HuH-7.5 (cell line): ENCODE measurements at regions not wholly inside any gene's neighbourhood (a gene's known extent, or its start where the extent isn't known, plus 50 kb on each side); places are given as distances from the start of the nearest gene placed in this dataset.

Experiments
- DNase-seq: peaks from one replicate; pipeline ENCODE4 v3.0.0; 2011; ENCODE audit warnings: low spot score

DNA sequence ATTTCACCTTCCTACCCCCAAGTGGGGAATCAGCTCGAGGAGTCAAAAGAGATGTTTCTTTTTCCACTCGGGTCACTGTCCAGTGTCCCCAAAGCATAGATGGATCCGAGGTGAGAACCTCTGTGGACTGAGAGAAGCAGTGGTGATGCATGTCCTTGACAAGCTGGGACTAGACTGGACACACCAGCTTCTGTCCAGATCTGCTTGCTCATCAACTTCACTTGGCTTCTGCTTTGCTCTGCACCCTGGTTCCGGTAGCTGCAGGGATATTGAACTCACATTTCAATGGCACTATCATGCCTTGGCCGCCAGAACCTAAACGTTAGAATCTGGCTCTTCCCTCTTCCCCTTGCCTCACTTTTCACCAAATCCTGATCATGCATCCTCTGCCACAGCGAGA is 50.3 kb upstream of the CXCL12 start:
- no peak for DNase-seq

DNA sequence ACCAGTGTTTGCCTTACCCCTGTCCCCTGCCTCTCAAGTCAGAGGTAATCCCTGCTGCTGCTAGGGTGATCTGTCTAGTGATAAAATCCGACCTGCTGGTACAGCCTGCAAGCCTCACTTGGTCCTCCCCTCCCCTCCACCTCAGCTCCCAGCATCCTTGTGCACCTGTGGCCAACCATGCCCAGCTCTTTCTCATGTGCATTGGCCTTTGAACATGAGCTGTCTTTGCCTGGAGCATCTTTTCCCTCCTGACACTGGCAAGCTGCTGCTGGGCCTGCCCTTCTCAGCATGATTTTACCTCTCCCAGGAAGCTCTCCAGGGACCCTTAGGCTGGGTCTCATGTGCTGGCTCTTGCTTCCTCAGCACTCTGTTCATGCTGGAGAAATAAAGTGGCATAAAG is 51.3 kb upstream of the CXCL12 start:
- DNase-seq = no peak

DNA sequence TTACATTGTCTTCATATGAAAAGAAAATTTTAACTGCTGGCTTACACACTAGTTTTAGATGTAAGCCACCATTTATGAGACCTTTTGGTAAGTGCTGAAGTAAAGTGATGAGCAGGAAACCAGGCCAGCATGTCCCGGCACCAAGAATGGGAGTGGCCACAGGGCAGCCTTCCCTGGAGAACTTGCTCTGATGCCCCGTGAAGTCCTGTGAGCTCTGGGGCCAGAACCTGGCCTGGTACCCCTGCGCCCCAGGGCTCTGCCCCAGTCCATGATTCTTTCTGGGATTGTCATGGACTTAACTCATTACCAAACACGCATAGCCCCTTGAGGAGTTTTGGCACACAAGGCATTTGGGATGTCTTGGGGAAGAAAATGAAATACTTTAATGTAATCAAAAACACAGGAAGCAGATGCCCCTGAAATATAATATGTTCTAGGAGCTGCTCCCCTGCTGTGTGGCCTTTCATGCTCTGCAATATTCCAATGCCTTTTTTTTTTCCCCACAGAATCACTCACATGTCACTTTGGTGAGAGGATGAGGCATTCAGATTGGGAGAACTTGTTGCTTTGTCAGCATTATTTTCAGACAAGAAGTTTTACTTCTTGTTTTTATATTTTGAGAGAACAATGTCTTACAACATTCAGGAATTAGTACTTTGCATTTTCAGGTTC is 53.1 kb upstream of the CXCL12 start:
- no peak for DNase-seq

DNA sequence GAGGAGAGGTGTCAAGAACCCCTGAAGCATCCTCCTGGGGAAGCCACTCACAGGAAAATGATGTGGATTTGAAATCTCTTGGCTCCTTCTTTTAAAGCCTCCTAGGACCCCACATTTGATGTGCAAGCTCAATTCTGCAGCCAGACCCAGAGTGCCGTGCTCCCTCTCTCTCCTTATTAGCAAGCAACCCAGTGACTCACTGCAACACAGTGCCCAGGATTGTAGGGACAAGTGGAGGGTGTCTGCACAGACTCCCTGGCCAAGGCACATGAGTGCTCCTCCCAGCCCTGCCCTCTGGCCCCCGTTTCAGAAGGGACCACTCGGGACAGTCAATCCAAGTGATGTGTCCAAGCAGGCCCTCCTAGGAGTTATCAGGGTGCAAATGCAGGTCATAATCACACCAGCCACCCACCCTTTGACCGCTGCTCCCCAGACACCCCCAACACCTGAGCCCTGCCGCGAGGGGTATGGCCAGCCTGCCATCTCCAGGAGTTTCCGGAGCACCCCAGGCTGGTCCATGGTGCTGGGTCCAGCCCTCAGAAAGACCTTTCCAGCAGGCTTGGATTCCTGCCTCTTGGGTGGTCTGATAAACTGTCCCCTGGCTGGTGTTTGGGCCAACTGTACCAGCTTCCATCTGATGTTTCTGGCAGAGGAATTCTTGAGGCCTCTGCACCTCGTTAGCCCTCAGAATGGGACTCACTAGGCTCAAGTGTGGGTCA is 54.5 kb upstream of the CXCL12 start:
- no peak for DNase-seq

DNA sequence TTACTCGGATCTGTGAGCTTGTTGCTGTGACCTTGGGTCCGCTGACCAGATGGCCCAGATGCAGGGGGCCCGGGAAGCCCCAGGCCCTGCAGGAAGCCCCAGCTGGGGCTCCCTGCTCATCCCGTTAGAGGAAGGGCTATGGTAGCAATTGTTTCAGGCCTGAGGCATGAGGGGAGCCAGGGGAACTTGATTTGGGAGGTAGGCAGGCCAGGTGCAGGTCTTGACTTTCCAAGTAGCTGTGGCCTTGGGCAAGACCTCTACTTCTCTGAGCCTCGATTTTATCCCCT is 55.0 kb upstream of the CXCL12 start:
- DNase-seq = no peak

DNA sequence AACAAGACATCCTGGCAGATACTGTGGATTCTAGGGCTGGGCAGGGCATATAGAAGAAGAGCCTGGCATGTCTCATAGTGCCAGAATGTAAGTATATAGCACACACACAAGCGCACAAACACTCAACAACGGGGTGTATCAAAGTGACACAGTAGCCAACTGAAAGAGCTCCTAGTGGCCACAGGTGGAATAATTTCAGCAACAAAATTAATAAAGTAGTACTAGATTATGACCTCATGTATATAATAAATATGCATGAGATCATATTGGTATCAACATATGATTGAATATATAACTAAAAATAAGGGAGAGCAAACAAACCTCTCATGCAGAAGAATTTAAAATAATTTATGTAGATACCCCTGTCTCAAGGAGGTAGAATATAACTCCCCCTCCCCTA is 72.4 kb upstream of the CXCL12 start:
- no peak for DNase-seq

DNA sequence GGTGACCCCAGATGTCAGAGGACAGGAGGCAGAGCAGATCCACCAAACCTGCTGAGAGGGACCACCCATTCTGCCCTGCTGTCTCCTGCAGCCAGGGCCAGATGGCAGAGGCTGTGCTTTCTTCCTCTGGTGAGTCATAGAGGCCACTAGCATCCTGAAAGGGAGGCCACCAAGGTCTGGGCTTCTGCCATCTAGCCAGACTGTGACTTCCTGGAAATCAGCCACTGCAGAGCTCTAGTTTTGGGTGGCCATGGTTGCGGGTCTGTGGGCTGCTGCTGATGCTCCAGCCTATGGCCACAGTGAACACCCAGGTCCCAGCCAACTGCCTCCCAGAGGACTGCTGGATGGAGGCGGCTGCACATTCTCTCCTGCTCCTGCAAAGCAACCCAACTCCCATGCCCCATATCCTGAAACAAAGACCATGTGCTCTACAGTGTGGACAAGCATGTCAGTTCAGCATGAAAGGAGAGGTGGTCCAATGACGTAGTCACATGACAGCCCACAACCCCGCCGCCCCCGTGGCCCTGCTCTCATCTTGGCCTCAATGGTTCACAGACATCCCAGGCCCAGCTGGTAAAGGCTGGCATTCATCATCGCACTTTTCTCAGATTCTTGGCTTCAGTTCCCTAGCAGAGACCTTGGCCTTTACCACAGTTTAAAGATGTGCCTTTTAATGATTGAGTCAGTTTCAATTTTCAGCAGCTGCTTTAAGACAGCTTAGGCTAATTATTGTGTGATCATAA is 73.9 kb upstream of the CXCL12 start:
- DNase-seq = no peak

DNA sequence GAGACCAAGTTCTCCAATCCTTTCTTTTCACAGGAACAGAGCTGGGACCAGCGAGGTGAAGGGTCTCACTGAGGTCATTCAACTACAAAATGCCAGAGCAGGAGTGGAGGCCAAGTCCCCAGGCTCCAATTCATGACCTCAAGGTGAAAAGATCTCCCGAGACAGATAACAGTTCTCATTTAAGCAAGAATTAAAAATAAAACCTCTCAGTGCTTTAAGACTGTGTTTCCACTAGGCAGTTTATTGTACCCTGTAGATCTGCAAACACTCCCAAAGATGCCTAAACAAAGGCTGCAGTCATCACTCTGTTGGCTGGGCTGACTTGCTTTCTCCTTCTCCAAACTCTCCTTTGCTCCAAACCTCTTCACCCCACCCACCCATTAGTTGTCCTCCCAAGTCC is 74.8 kb upstream of the CXCL12 start:
- no peak for DNase-seq

DNA sequence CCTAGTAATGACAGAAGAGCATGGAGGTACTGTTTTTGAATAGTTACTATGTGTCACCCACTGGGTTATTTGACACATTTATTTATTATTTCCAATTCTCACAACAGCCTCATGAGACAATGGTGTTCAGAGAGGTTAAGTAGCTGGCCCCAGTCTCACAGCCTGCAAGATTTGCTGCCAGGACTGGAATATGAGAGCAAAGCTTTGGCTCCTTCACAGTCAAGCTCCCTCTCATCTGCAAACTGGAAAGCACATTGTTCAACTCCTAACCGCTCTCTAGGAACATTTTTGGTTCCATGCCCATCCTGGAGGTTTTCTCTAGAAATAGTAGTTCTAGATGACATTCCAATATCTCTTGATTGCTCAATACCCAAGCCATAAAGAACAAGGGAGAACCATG is 75.5 kb upstream of the CXCL12 start:
- DNase-seq = no peak

DNA sequence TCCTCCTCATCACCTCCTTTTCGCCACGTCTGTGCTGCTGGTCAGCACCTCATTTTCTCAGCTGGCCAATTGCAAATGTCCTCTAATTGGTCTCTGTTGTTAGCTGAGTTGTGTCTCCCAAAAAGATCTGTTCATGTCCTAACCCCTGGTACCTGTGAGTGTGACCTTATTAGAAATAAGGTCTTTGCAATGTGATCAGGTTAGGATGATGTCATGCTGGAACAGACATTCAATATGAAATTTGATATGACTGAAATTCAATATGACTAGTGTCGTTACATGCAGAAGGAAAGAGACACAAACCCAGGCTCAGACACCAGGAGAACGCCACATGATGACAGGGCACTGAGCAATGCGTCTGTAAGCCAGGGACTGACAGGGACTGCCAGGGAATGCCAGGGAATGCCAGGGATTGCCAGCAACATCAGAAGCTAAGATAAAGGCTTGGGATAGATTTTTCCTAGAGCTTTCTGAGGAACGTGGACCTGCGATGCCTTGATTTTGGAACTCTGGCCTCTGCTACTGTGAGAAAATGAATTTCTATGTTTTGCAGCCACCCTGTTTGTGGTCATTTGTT is 77.5 kb upstream of the CXCL12 start:
- no peak for DNase-seq

DNA sequence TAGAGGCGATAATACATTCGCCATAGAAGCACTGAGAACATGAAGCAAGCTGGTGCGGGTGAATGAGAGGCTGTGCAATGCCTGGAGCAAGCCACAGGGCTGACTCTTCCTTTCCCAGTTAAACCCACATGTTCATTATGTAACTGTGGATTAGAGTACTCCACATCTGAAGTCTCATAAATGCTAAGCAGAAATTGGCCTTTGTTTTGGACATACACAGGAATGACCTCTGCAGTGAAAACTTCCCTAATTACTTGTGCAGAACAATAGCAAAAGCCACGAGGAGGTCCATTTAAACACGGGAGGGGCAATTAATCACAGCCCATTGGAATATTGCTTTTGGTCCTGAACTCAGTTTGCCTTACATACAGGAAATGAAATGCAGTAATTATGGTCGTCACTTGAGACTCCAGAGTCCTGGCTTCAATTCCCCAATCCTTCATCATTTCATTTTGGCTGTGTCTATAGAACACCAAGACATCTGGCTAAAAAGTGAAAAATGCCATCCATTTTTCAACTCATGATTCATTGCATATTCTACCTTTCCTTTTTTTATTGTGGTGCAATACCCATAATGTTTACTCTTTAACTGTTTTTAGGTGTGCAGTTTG is 78.7 kb upstream of the CXCL12 start:
- DNase-seq = no peak

DNA sequence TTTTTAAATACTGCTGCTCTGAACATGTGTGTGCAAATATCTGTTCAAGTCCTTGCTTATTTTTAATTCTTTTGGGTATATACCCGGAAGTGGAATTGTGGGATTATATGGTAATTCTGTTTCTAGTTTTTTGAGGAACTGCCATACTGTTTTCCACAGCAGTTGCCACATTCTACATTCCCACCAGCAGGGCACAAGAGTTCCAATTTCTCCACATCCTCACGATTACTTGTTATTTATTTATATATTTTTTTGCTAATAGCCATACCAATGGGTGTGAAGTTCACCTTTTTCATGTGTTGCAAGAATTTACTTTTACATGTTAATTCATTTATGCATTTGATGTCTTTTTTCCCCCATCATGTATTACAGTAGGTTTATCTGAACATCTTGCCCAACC is 79.6 kb upstream of the CXCL12 start:
- no peak for DNase-seq

DNA sequence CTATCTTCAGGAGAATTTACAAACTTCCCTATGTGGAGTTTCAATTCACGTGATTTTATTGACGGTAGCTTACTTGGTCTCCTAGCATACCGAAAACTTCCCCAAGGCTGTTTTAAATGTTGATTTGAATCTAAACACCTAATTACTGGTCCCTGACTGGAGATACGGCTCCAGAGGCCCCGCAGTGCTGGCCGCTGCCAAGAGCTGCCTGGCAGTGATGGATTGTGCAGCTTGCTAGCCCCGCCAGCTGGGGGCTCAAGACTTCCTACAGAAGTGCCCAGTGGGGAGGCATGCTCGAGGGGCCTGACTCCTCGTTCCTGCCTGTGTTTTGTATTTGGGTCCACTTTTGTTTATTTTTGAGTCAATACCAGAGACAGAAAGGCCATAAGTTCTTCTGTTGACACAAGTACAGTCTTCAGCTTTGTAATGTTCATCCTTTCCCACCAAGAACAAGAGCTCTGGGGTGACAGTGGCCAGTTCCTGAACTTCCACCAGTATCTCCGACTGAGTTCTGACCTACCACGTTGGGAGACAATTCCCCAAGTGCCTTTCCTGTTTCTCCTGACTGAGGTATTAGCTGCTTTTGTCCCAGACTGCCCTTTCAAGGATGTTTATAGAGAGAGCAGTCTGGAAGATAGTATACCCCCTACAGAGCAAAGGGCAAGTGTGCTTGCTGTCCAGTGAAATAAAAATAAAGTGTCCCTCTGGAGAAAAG is 80.7 kb upstream of the CXCL12 start:
- no peak for DNase-seq

DNA sequence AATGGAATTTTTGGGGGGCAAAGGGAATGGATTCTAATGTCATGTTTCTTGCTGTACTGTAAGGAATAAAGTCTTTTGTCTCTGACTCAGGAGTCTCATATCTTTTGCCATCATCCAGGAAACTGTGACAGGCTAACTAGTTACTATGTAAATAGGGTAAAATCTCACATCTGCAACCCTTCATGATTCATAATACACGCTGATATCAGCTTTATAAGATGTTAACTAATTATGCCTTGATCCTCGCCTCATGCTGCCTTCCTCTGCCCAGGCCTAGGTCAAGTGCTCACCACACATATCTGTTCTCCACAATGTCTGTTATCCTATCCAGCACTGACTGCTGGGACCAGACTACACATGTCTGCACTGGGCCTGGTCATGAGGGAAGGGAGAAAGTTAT is 81.3 kb upstream of the CXCL12 start:
- no peak for DNase-seq

DNA sequence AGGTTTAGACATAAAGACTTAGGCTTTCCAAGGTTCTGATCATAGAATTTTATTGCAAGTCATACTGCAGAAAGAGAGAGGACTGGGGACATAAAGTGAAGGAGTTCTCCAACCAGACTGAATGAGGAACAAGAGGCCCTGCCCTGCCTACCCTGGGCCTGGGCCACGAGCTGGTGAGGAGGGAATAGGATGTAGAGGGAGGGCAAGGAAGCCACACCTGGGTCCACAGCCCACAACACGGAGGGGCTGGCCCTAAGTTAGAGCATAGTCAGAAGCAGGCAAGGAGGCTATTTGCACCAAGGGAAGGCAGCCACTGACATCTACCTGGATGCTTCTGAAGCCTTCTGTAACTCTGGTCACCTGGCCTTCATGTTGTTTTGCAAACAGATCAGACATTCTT is 82.2 kb upstream of the CXCL12 start:
- no peak for DNase-seq

DNA sequence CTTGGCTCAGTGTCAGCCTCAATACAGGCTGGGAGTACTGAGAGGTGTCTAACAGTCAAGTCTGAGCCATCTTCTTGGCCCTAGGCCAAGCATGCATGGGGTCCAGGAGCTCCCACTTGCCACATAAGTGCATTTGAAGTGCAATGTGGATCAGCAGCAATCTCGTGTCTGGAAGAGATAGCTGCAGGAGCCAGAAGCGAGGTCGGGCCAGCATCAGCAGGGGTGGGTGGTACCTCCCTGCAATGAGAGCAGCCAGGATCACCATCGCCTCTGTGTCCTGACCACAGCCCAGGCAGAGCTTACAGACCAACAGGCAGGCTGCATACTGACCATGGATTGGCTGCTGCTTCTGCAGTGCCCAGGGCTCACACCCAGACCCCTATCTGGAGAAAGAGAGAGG is 83.0 kb upstream of the CXCL12 start:
- no peak for DNase-seq

DNA sequence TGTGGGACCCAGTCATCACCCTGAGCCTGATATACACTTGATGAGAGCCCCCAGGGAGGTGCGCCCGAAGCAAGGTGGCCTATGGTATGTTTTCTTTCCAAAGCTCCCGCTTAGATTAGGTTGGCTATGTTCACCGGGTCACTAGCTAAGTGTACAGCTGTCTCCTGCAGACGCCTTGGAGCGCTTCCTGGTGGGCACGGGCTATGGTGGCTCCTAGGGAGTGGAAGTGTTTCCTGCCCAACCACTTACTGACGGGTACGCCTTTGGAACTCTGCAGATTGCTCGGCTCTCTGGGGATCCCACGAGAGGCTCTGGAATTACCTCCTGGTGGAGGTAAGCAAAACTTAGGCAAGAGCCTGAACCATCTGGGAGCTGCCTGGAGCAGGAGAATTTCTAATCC is 83.6 kb upstream of the CXCL12 start:
- DNase-seq = no peak

DNA sequence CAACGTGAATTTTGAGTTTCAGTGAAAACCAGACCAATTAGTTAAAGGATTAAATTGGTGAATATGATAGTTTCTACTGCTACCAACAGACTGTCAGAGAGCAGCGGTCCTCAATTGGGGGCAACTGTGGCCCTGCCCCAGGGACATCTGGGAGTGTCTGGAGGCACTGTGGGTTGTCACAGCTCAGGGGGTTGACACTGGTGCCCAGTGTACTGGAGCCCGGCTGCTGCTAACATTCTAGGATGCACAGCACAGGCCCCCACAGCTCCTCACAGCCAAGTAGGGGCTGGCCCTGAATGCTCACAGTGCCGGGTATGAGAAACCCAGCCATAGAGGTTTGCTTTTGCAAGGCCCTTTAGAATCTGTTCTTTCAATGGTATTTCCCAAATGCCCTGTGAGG is 84.1 kb upstream of the CXCL12 start:
- DNase-seq = no peak

DNA sequence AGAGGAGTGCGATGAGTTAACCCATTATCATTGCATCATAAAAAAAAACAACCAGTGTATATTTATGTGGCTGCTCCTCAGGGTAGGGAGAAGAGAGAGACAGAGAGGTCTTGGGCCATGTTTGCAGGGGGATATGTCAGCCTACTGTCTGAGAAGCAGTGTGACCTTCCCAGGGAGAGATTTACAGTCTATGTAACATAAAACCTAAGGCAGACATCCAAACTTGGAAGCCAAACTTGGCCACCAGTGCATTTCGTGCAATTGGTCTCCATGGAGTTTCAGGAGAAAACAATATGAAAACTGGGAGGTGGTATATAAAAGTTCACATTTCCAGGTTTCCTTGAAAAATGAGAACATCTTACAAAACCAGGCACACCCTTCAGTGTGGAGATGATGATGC is 85.9 kb upstream of the CXCL12 start:
- DNase-seq = no peak

DNA sequence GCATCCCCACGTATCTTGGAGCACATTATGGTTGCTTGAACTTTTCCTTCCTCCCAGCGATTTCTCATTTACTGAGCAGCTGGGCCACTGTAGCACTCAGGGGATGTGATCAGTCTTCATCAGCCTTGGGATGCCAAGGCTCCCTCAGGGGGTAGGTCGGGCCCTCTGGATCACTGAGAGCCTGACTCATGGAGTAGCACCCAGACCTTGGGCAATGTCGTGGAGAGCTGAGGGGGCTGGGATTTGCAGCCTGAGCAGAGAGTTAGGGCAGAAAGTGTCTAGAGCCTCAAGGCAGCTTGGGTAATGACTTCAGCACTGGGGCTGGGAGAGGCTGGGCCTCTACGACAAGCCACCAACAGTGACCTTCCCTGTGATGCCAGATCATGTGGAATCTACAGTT is 86.5 kb upstream of the CXCL12 start:
- DNase-seq = no peak

DNA sequence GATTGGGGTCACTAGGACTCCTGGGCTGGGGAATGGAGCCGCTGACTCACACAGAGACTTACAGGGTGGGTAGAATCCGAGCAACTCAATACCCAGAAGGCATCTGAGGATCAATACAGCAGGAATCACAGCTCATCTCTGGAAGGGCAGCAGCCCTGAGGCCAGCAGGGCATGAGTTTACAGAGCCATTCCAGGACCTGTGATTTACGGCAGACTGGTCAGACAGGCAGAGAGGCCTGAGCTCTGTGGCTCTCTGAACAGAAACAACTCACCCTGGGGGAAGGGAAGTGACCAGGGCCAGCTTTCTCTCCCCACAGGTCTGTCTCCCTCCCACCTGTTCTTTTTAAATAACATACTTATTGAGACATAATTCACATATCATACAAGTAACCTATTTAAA is 88.2 kb upstream of the CXCL12 start:
- DNase-seq = no peak

DNA sequence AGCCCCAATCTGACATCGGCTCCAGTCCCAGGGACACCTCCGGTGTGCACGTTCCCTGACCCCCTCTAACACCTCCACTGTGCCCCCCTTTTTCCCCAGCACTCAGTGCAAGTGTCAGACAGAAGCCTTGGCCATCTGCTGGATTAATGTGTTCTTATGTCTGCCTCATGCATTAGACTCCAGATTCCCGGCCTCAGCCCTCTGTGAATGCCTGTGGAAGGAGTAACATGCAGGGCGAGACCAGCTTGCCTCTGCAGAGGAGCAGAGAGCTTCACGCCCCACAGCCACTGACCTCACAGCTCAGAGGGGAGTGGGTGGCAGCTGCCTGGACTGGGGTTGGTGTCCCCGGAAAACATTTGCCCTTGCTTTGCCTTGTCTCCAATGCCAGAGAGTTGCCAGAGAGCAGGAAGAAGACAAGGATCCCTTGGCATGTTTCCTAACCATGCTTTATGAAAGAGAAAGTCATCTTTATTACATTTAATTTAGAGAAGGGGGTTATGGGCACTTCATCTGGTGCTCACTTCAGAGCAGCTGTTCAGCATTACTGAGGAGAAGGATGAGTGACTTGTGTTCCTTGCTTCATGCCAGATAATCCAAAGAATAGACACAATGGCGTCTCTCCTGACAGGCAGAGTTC is 91.6 kb upstream of the CXCL12 start:
- no peak for DNase-seq
